Endothelial cell (in vitro differentiated cells): ENCODE measurements at regions not wholly inside any gene's neighbourhood (a gene's known extent, or its start where the extent isn't known, plus 50 kb on each side); places are given as distances from the start of the nearest gene placed in this dataset.

ENCODE experiments used
- DNase-seq: peaks from one replicate; pipeline ENCODE4 v3.0.0; 2021; ENCODE audit warnings: low spot score
- H3K27ac Mint-ChIP-seq: one replicate; pipeline ENCODE4 v1.8.0; 2021; ENCODE audit warnings: mixed read lengths, inconsistent platforms; ENCODE audit not compliant: unreplicated experiment
- H3K27me3 Mint-ChIP-seq: one replicate; pipeline ENCODE4 v1.8.0; 2021; ENCODE audit warnings: mild to moderate bottlenecking, moderate library complexity, mixed read lengths, inconsistent platforms; ENCODE audit not compliant: unreplicated experiment
- H3K36me3 Mint-ChIP-seq: one replicate; pipeline ENCODE4 v1.8.0; 2021; ENCODE audit warnings: mild to moderate bottlenecking, low read depth, mixed read lengths, inconsistent platforms; ENCODE audit not compliant: unreplicated experiment
- H3K4me1 Mint-ChIP-seq: one replicate; pipeline ENCODE4 v1.8.0; 2021; ENCODE audit warnings: mild to moderate bottlenecking, mixed read lengths, inconsistent platforms; ENCODE audit not compliant: unreplicated experiment
- H3K4me3 Mint-ChIP-seq: one replicate; pipeline ENCODE4 v1.8.0; 2021; ENCODE audit warnings: mild to moderate bottlenecking, mixed read lengths, inconsistent platforms; ENCODE audit not compliant: unreplicated experiment
- H3K9me3 Mint-ChIP-seq: one replicate; pipeline ENCODE4 v1.8.0; 2021; ENCODE audit warnings: mixed read lengths, inconsistent platforms; ENCODE audit not compliant: unreplicated experiment
- CTCF ChIP-seq: fragments of 200-600 bp; sonication (generic); IDR thresholded peaks from one replicate; pipeline ENCODE4 v1.5.0; 2021; ENCODE audit warnings: antibody characterized with exemption; ENCODE audit not compliant: unreplicated experiment

- peaks cover 3% of the 10 kb centered on the region for H3K36me3 Mint-ChIP-seq
- peak overlapping the region; percentile 21 for H3K4me3 Mint-ChIP-seq
- H3K27me3 Mint-ChIP-seq, result peaks cover 17% of the 10 kb centered on the region
- no peaks in the 10 kb centered on the region for H3K9me3 Mint-ChIP-seq
- TF ChIP-seq CTCF, result no peak
- no peak for DNase-seq
- H3K27ac Mint-ChIP-seq, result no peak overlapping the region
- H3K4me1 Mint-ChIP-seq, result peaks cover 6% of the 10 kb centered on the region
Measured at GRCh38 chr15:96410175-96411055, 79.9 kb downstream of the NR2F2 start.

- H3K9me3 Mint-ChIP-seq, result no peaks in the 10 kb centered on the region
- no peak overlapping the region for H3K27ac Mint-ChIP-seq
- DNase-seq, result no peak
- peaks cover 21% of the 10 kb centered on the region for H3K27me3 Mint-ChIP-seq
- TF ChIP-seq CTCF, result no peak
- peaks cover 6% of the 10 kb centered on the region for H3K4me1 Mint-ChIP-seq
- no peak overlapping the region for H3K4me3 Mint-ChIP-seq
- peaks cover 3% of the 10 kb centered on the region for H3K36me3 Mint-ChIP-seq
Measured at GRCh38 chr15:96411056-96412031, 80.8 kb downstream of the NR2F2 start.

- Mint-ChIP-seq H3K36me3 (peaks cover 3% of the 10 kb centered on the region), H3K4me1 (peaks cover 7% of the 10 kb centered on the region), H3K4me3 (no peak overlapping the region), H3K27me3 (peaks cover 22% of the 10 kb centered on the region), H3K27ac (no peak overlapping the region), H3K9me3 (no peaks in the 10 kb centered on the region)
- TF ChIP-seq CTCF, result no peak
- DNase-seq, result no peak
Measured at GRCh38 chr15:96412045-96412905, 81.8 kb downstream of the NR2F2 start.

GRCh38 chr15:96412906-96413231, 82.4 kb downstream of the NR2F2 start:
- Mint-ChIP-seq H3K4me3 (no peak overlapping the region), H3K4me1 (peaks cover 11% of the 10 kb centered on the region), H3K36me3 (peaks cover 3% of the 10 kb centered on the region), H3K9me3 (no peaks in the 10 kb centered on the region), H3K27ac (no peak overlapping the region), H3K27me3 (peaks cover 22% of the 10 kb centered on the region)
- no peak for TF ChIP-seq CTCF
- DNase-seq, result no peak
